Astrocyte (in vitro differentiated cells and primary cell): ENCODE measurements at regions not wholly inside any gene's neighbourhood (a gene's known extent, or its start where the extent isn't known, plus 50 kb on each side); places are given as distances from the start of the nearest gene placed in this dataset.
A peak's percentile ranks its signal among the peaks of the same experiment; 100 is the strongest.

ENCODE experiments used
- DNase-seq: peaks from one replicate; pipeline ENCODE4 v3.0.0-alpha.2; 2010; ENCODE audit warnings: low read depth
- FAIRE-seq: peaks from 2 replicates; lab custom pipeline; 2011; peaks lifted over from hg19 to GRCh38; lab: Jason Lieb, UNC
- H2AFZ ChIP-seq: 2 replicates; pipeline ENCODE4 v1.6.0; 2012; ENCODE audit warnings: low read depth, low read length, inconsistent platforms
- H3K27ac ChIP-seq: 2 replicates; pipeline ENCODE4 v1.5.1; 2011; ENCODE audit warnings: low read depth, low read length, inconsistent platforms
- H3K27me3 ChIP-seq: 2 replicates; pipeline ENCODE4 v1.6.0; 2011; ENCODE audit warnings: low read length, inconsistent platforms; ENCODE audit not compliant: insufficient read depth
- H3K36me3 ChIP-seq: 2 replicates; pipeline ENCODE4 v1.5.1; 2011; ENCODE audit warnings: low read length, inconsistent platforms; ENCODE audit not compliant: insufficient read depth
- H3K4me1 ChIP-seq: 2 replicates; pipeline ENCODE4 v1.5.1; 2011; ENCODE audit warnings: low read length, inconsistent platforms; ENCODE audit not compliant: insufficient read depth
- H3K4me2 ChIP-seq: 2 replicates; pipeline ENCODE4 v1.6.0; 2012; ENCODE audit warnings: low read length, inconsistent platforms
- H3K4me3 ChIP-seq: 2 replicates; pipeline ENCODE4 v1.5.1; 2011; ENCODE audit warnings: low read depth, mild to moderate bottlenecking, low read length, inconsistent platforms; ENCODE audit not compliant: insufficient read depth
- H3K79me2 ChIP-seq: 2 replicates; pipeline ENCODE4 v1.6.0; 2012; ENCODE audit warnings: mild to moderate bottlenecking, low read length, inconsistent platforms; ENCODE audit not compliant: insufficient read depth
- H3K9ac ChIP-seq: 2 replicates; pipeline ENCODE4 v1.6.0; 2012; ENCODE audit warnings: mild to moderate bottlenecking, low read length, inconsistent platforms
- H3K9me3 ChIP-seq: 2 replicates; pipeline ENCODE4 v1.5.1; 2012; ENCODE audit warnings: low read depth, mild to moderate bottlenecking, low read length, inconsistent platforms; ENCODE audit not compliant: insufficient read depth
- H4K20me1 ChIP-seq: 2 replicates; pipeline ENCODE4 v1.6.0; 2012; ENCODE audit warnings: low read length, inconsistent platforms; ENCODE audit not compliant: insufficient read depth
- H3K27ac Mint-ChIP-seq: one replicate; pipeline ENCODE4 v1.8.0; 2021; ENCODE audit warnings: mild to moderate bottlenecking, mixed read lengths; ENCODE audit not compliant: unreplicated experiment
- H3K27me3 Mint-ChIP-seq: one replicate; pipeline ENCODE4 v1.8.0; 2021; ENCODE audit warnings: low read depth, mixed read lengths; ENCODE audit not compliant: unreplicated experiment
- H3K36me3 Mint-ChIP-seq: one replicate; pipeline ENCODE4 v1.8.0; 2021; ENCODE audit warnings: low read depth, mixed read lengths; ENCODE audit not compliant: unreplicated experiment
- H3K4me1 Mint-ChIP-seq: one replicate; pipeline ENCODE4 v1.8.0; 2021; ENCODE audit warnings: low read depth, mixed read lengths; ENCODE audit not compliant: unreplicated experiment
- H3K4me3 Mint-ChIP-seq: one replicate; pipeline ENCODE4 v1.8.0; 2021; ENCODE audit warnings: mild to moderate bottlenecking, moderate library complexity, mixed read lengths; ENCODE audit not compliant: unreplicated experiment
- H3K9me3 Mint-ChIP-seq: one replicate; pipeline ENCODE4 v1.8.0; 2021; ENCODE audit warnings: mild to moderate bottlenecking, mixed read lengths; ENCODE audit not compliant: unreplicated experiment
- CTCF ChIP-seq: IDR thresholded peaks from 2 replicates; pipeline ENCODE4 v1.5.1; 2011; ENCODE audit warnings: low read depth, mild to moderate bottlenecking, inconsistent platforms, low read length, moderate library complexity; ENCODE audit not compliant: insufficient read depth
- EZH2 ChIP-seq: IDR thresholded peaks from 2 replicates; pipeline ENCODE4 v1.6.1; 2012; ENCODE audit warnings: mild to moderate bottlenecking, low read length, inconsistent platforms; ENCODE audit not compliant: insufficient read depth

DNA sequence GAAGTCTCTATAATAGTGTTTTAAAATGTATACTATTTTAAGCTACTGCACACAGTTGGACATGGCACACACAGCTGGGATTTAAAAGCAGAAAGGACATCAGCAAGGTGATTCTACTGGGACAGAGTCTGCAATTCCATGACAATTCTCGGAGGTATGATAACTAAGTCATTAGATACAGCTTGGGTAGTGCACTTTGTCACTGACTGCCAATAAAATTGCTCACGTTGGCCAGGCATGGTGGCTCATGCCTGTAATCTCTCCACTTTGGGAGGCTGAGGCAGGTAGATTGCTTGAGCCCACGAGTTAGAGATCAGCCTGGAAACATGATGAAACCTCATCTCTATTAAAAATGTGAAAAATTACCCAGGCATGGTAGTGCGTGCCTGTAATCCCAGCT, 134.1 kb upstream of the SATB2 start:
- no peak overlapping the region for H3K4me3 ChIP-seq
- H3K36me3 ChIP-seq: no peaks in the 10 kb centered on the region
- FAIRE-seq (no peak), DNase-seq (no peak)
- H3K4me2 ChIP-seq: no peak overlapping the region
- H3K36me3 Mint-ChIP-seq: no peaks in the 10 kb centered on the region
- no peaks in the 10 kb centered on the region for H3K4me1 ChIP-seq
- H3K27me3 Mint-ChIP-seq: peaks cover 1% of the 10 kb centered on the region
- H2AFZ ChIP-seq: no peak overlapping the region
- H3K27ac ChIP-seq: no peak overlapping the region
- H3K4me3 Mint-ChIP-seq: no peak overlapping the region
- no peaks in the 10 kb centered on the region for H3K9me3 ChIP-seq
- no peak overlapping the region for H3K9ac ChIP-seq
- H3K4me1 Mint-ChIP-seq: no peaks in the 10 kb centered on the region
- TF ChIP-seq CTCF (no peak), EZH2 (no peak)
- H3K27ac Mint-ChIP-seq: no peak overlapping the region
- H3K27me3 ChIP-seq: no peaks in the 10 kb centered on the region
- H3K9me3 Mint-ChIP-seq: no peaks in the 10 kb centered on the region
- no peaks in the 10 kb centered on the region for H4K20me1 ChIP-seq
- H3K79me2 ChIP-seq: no peaks in the 10 kb centered on the region

DNA sequence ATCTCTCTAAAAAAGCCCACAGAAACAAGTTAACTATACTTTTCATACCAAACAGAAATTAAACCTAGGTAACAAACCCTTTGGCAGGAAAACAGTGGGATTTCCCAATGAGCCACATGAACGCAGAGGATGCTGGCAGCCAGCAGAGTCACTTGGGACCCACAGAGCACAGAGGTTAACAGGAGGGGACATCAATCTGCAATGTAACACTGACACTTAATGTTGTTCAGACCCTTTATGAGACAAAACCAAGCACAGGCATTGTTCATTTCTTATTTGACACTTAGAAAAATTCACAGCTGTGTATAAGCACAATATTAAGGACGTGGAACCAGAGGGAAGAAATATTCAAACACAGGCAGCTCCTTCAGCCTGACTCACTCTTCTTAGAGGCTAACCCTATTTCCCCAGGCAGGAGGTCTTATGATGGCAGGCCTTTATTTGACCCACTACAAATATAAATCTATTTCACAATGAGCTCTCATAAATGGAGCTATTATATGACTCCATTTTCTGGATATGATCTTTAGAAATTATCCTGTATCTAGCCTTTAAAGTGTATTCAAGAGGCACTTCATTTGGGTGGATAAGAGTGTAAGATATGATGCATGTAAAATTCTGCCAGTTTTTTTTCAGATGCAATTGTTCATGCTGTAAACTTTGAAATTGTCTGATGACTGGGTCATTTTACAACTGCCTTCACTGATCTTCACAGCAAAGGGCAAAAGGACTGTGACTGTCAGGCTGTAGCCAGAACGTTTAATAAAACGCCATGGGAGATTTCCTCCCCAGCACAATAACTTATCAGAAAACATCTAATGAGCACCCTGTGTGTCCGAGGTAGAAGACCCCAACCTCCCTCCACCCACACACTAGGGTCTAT, 132.8 kb upstream of the SATB2 start:
- no peaks in the 10 kb centered on the region for H3K79me2 ChIP-seq
- H3K27ac ChIP-seq: no peak overlapping the region
- no peak overlapping the region for H3K4me2 ChIP-seq
- DNase-seq (no peak), FAIRE-seq (no peak)
- H3K4me3 ChIP-seq: no peak overlapping the region
- TF ChIP-seq EZH2 (no peak), CTCF (no peak)
- H3K36me3 Mint-ChIP-seq: no peaks in the 10 kb centered on the region
- H3K27ac Mint-ChIP-seq: no peak overlapping the region
- no peaks in the 10 kb centered on the region for H3K4me1 ChIP-seq
- H3K27me3 Mint-ChIP-seq: peaks cover 1% of the 10 kb centered on the region
- H3K27me3 ChIP-seq: no peaks in the 10 kb centered on the region
- H3K36me3 ChIP-seq: no peaks in the 10 kb centered on the region
- H2AFZ ChIP-seq: no peak overlapping the region
- no peaks in the 10 kb centered on the region for H3K9me3 Mint-ChIP-seq
- H3K4me3 Mint-ChIP-seq: no peak overlapping the region
- H3K9ac ChIP-seq: no peak overlapping the region
- H4K20me1 ChIP-seq: no peaks in the 10 kb centered on the region
- no peaks in the 10 kb centered on the region for H3K9me3 ChIP-seq
- H3K4me1 Mint-ChIP-seq: no peaks in the 10 kb centered on the region

- Mint-ChIP-seq H3K4me3 (no peak overlapping the region), H3K27ac (no peak overlapping the region), H3K27me3 (no peaks in the 10 kb centered on the region), H3K36me3 (no peaks in the 10 kb centered on the region), H3K4me1 (no peaks in the 10 kb centered on the region), H3K9me3 (no peaks in the 10 kb centered on the region)
- DNase-seq (peak; percentile 63), FAIRE-seq (no peak)
- Histone ChIP-seq H2AFZ (no peak overlapping the region), H3K79me2 (no peaks in the 10 kb centered on the region), H3K4me1 (no peaks in the 10 kb centered on the region), H3K9ac (no peak overlapping the region), H3K36me3 (no peaks in the 10 kb centered on the region), H3K4me3 (no peak overlapping the region), H3K27ac (no peak overlapping the region), H3K9me3 (no peaks in the 10 kb centered on the region), H4K20me1 (no peaks in the 10 kb centered on the region), H3K27me3 (no peaks in the 10 kb centered on the region), H3K4me2 (peak overlapping the region; percentile 53)
- TF ChIP-seq EZH2: no peak
- no peak for TF ChIP-seq CTCF
Observed at GRCh38 chr2:199589306-199589705, 131.6 kb upstream of the SATB2 start.
